PC-3 (cell line): ENCODE measurements at regions not wholly inside any gene's neighbourhood (a gene's known extent, or its start where the extent isn't known, plus 50 kb on each side); places are given as distances from the start of the nearest gene placed in this dataset.

Source experiments
- ATAC-seq: fragments of 200-7000 bp; cut with Tn5 transposase; 2 replicates; pipeline ENCODE4 v1.9.1; 2020; ENCODE audit warnings: mild to moderate bottlenecking, moderate library complexity
- BruUV-seq: library from RNA; stranded (reverse); fragments of 400-500 nt; replicated peaks from 2 replicates; lab custom pipeline; 2021; lab: Mats Ljungman, UMichigan
- CTCF ChIA-PET: fragments of 300-600 bp; sonication (Branson Sonifier 250); formaldehyde crosslinking; loops from one replicate; lab custom pipeline; 2022; ENCODE audit warnings: antibody characterized with exemption; lab: Charles Lee
- POLR2A ChIA-PET: fragments of 300-600 bp; sonication (Branson Sonifier 250); formaldehyde crosslinking; loops from one replicate; lab custom pipeline; 2022; ENCODE audit warnings: antibody characterized with exemption; ENCODE audit not compliant: unreplicated experiment; lab: Charles Lee
- DNase-seq: peaks from one replicate; pipeline ENCODE4 v3.0.0-alpha.2; 2015
- H2AFZ ChIP-seq: fragments of 300-600 bp; sonication (generic); 2 replicates; pipeline ENCODE4 v1.6.0; 2016; ENCODE audit warnings: antibody characterized with exemption, low read length
- H3F3A ChIP-seq: fragments of 300-600 bp; sonication (generic); one replicate; pipeline ENCODE4 v1.6.0; 2017; ENCODE audit warnings: antibody characterized with exemption, low read length, control low read depth, mild to moderate bottlenecking; ENCODE audit not compliant: unreplicated experiment
- H3K27ac ChIP-seq: fragments of 300-600 bp; sonication (generic); 2 replicates; pipeline ENCODE4 v1.5.1; 2016; ENCODE audit warnings: mild to moderate bottlenecking, low read length
- H3K27me3 ChIP-seq: fragments of 300-600 bp; sonication (generic); 2 replicates; pipeline ENCODE4 v1.6.1; 2016; ENCODE audit warnings: low read length, mixed read lengths
- H3K36me3 ChIP-seq: fragments of 300-600 bp; sonication (generic); 2 replicates; pipeline ENCODE4 v1.6.1; 2016; ENCODE audit warnings: low read depth, mixed run types, low read length, mixed read lengths
- H3K4me1 ChIP-seq: fragments of 300-600 bp; sonication (generic); 2 replicates; pipeline ENCODE4 v1.5.1; 2016; ENCODE audit warnings: low read length; ENCODE audit not compliant: insufficient read depth
- H3K4me2 ChIP-seq: fragments of 300-600 bp; sonication (generic); 2 replicates; pipeline ENCODE4 v1.6.0; 2016; ENCODE audit warnings: low read length
- H3K4me3 ChIP-seq: fragments of 300-600 bp; sonication (generic); 2 replicates; pipeline ENCODE4 v1.5.1; 2016; ENCODE audit warnings: mild to moderate bottlenecking, low read length, mixed read lengths
- H3K79me2 ChIP-seq: fragments of 300-600 bp; sonication (generic); 2 replicates; pipeline ENCODE4 v1.6.1; 2017; ENCODE audit warnings: low read length, mixed read lengths
- H3K9ac ChIP-seq: fragments of 300-600 bp; sonication (generic); 2 replicates; pipeline ENCODE4 v1.6.0; 2016; ENCODE audit warnings: mild to moderate bottlenecking, low read length
- H3K9me2 ChIP-seq: fragments of 300-600 bp; sonication (generic); replicated peaks from 2 replicates; pipeline ENCODE4 v1.6.1; 2016; ENCODE audit warnings: mixed run types, low read length, mixed read lengths
- H3K9me3 ChIP-seq: fragments of 300-600 bp; sonication (generic); 2 replicates; pipeline ENCODE4 v1.6.1; 2016; ENCODE audit warnings: low read length, mixed read lengths
- H4K20me1 ChIP-seq: fragments of 300-600 bp; sonication (generic); 2 replicates; pipeline ENCODE4 v1.6.1; 2016; ENCODE audit warnings: low read length, mixed read lengths
- CTCF ChIP-seq: fragments of 300-600 bp; sonication (generic); conservative IDR thresholded peaks from 2 replicates; pipeline ENCODE4 v1.5.1; 2017; ENCODE audit warnings: antibody characterized with exemption, low read depth, mild to moderate bottlenecking, low read length
- EZH2 ChIP-seq: fragments of 300-600 bp; sonication (generic); IDR thresholded peaks from one replicate; pipeline ENCODE4 v1.6.1; 2017; ENCODE audit warnings: antibody characterized with exemption, mild to moderate bottlenecking, low read length; ENCODE audit not compliant: unreplicated experiment
- EZH2phosphoT487 ChIP-seq: fragments of 300-600 bp; sonication (generic); IDR thresholded peaks from 2 replicates; pipeline ENCODE4 v1.6.1; 2018; ENCODE audit warnings: mild to moderate bottlenecking, antibody characterized with exemption, low read length, borderline replicate concordance
- intact Hi-C: fragments of 100-400 bp; cut with micrococcal nuclease; formaldehyde crosslinking; loops from 2 replicates; pipeline ENCODE4 v1.9.0; 2023

GRCh38 chr13:28584873-28585381 is 74.0 kb upstream of the POMP start:
- Histone ChIP-seq H3K9me3 (no peaks in the 10 kb centered on the region), H3F3A (no peaks in the 10 kb centered on the region), H3K4me3 (no peak overlapping the region), H3K36me3 (no peaks in the 10 kb centered on the region), H3K9ac (no peak overlapping the region), H3K9me2 (no peaks in the 10 kb centered on the region), H3K4me2 (no peak overlapping the region), H3K79me2 (no peaks in the 10 kb centered on the region), H2AFZ (no peak overlapping the region), H3K27me3 (peaks cover 3% of the 10 kb centered on the region; the same call in 1 of the 2 replicates), H4K20me1 (no peaks in the 10 kb centered on the region), H3K4me1 (0 out of 2 replicates have a peak, but pooled peaks cover 4% of the 10 kb centered on the region), H3K27ac (no peak overlapping the region)
- ChIA-PET CTCF (no interaction called here), POLR2A (no interaction called here)
- TF ChIP-seq EZH2 = no peak
- TF ChIP-seq EZH2phosphoT487 = no peak
- DNase-seq (peak; percentile 48), ATAC-seq (no peak)
- intact Hi-C loops = no loop called here
- BruUV-seq = no TSS peak

GRCh38 chr13:28583651-28584091 is 75.3 kb upstream of the POMP start:
- no peak for DNase-seq
- Histone ChIP-seq H3K4me3 (no peak overlapping the region), H3K27ac (no peak overlapping the region), H3K27me3 (no peaks in the 10 kb centered on the region; the same call in 1 of the 2 replicates), H2AFZ (no peak overlapping the region), H3K9ac (no peak overlapping the region), H3K9me2 (no peaks in the 10 kb centered on the region), H4K20me1 (no peaks in the 10 kb centered on the region), H3F3A (no peaks in the 10 kb centered on the region), H3K36me3 (no peaks in the 10 kb centered on the region), H3K4me1 (0 out of 2 replicates have a peak, but pooled peaks cover 4% of the 10 kb centered on the region), H3K79me2 (no peaks in the 10 kb centered on the region), H3K9me3 (no peaks in the 10 kb centered on the region), H3K4me2 (no peak overlapping the region)
- no peak for ATAC-seq
- POLR2A ChIA-PET = no interaction called here
- CTCF ChIA-PET = no interaction called here
- intact Hi-C loops = no loop called here
- BruUV-seq = no TSS peak
- no peak for TF ChIP-seq EZH2
- TF ChIP-seq CTCF = no peak
- no peak for TF ChIP-seq EZH2phosphoT487

- Histone ChIP-seq H3K9me2 (no peaks in the 10 kb centered on the region), H3K9ac (no peak overlapping the region), H4K20me1 (no peaks in the 10 kb centered on the region), H3K36me3 (no peaks in the 10 kb centered on the region), H2AFZ (no peak overlapping the region), H3F3A (no peaks in the 10 kb centered on the region), H3K79me2 (no peaks in the 10 kb centered on the region), H3K27me3 (no peaks in the 10 kb centered on the region), H3K9me3 (no peaks in the 10 kb centered on the region), H3K4me2 (no peak overlapping the region), H3K27ac (no peak overlapping the region), H3K4me3 (no peak overlapping the region), H3K4me1 (0 out of 2 replicates have a peak, but pooled peaks cover 4% of the 10 kb centered on the region)
- DNase-seq (no peak), ATAC-seq (no peak)
- TF ChIP-seq CTCF = no peak
- TF ChIP-seq EZH2phosphoT487 = no peak
- no peak for TF ChIP-seq EZH2
- ChIA-PET POLR2A (no interaction called here), CTCF (no interaction called here)
- intact Hi-C loops = no loop called here
- no TSS peak for BruUV-seq
These were observed 76.1 kb upstream of the POMP start for GRCh38 chr13:28582892-28583240.
